Esophagus mucosa (tissue), 1 donor: ENCODE measurements at regions not wholly inside any gene's neighbourhood (a gene's known extent, or its start where the extent isn't known, plus 50 kb on each side); places are given as distances from the start of the nearest gene placed in this dataset.
A peak's percentile ranks its signal among the peaks of the same experiment; 100 is the strongest.

Source experiments
- ATAC-seq: fragments of 200-7000 bp; cut with Tn5 transposase; one replicate; pipeline ENCODE4 v1.9.1; 2020
- donor health status: DM: yes; HTN: yes; CAD: no.

GRCh38 chr1:222098404-222098803 is 356.5 kb upstream of the DUSP10 start:
- no peak for ATAC-seq

- peak; percentile 93 for ATAC-seq
Observed at GRCh38 chr1:222097588-222097987, 355.7 kb upstream of the DUSP10 start.

GRCh38 chr1:222096883-222097282 is 355.0 kb upstream of the DUSP10 start:
- ATAC-seq: peak; percentile 92

GRCh38 chr1:222096476-222096772 is 354.5 kb upstream of the DUSP10 start:
- no peak for ATAC-seq

GRCh38 chr1:222095606-222096475 is 354.0 kb upstream of the DUSP10 start:
- peak; percentile 47 for ATAC-seq

GRCh38 chr1:222093518-222093917 is 351.6 kb upstream of the DUSP10 start:
- ATAC-seq: no peak

- no peak for ATAC-seq
Observed at GRCh38 chr1:222090103-222090502, 348.2 kb upstream of the DUSP10 start.

- peak; percentile 68 for ATAC-seq
Observed at GRCh38 chr1:222087221-222087920, 345.5 kb upstream of the DUSP10 start.

GRCh38 chr1:222084996-222085395 is 343.1 kb upstream of the DUSP10 start:
- ATAC-seq: no peak

- no peak for ATAC-seq
Observed at GRCh38 chr1:222084048-222084447, 342.2 kb upstream of the DUSP10 start.

- peak; percentile 90 for ATAC-seq
Observed at GRCh38 chr1:222081859-222082258, 340.0 kb upstream of the DUSP10 start.

- no peak for ATAC-seq
Observed at GRCh38 chr1:222079566-222079965, 337.7 kb upstream of the DUSP10 start.

GRCh38 chr1:222077206-222077605 is 335.3 kb upstream of the DUSP10 start:
- ATAC-seq: no peak

GRCh38 chr1:222074317-222074716 is 332.4 kb upstream of the DUSP10 start:
- ATAC-seq: no peak

GRCh38 chr1:222073307-222073995 is 331.6 kb upstream of the DUSP10 start:
- peak; percentile 41 for ATAC-seq

GRCh38 chr1:222071387-222071786 is 329.5 kb upstream of the DUSP10 start:
- ATAC-seq: no peak

- ATAC-seq: peak; percentile 40
Observed at GRCh38 chr1:222068937-222069336, 327.0 kb upstream of the DUSP10 start.

GRCh38 chr1:222068101-222068500 is 326.2 kb upstream of the DUSP10 start:
- peak; percentile 78 for ATAC-seq

- ATAC-seq: no peak
Observed at GRCh38 chr1:222066539-222066938, 324.6 kb upstream of the DUSP10 start.

GRCh38 chr1:222065234-222065633 is 323.3 kb upstream of the DUSP10 start:
- ATAC-seq: no peak

GRCh38 chr1:222064388-222065211 is 322.7 kb upstream of the DUSP10 start:
- peak; percentile 24 for ATAC-seq

GRCh38 chr1:222062640-222063039 is 320.8 kb upstream of the DUSP10 start:
- peak; percentile 54 for ATAC-seq
